ENCODE measurements at regions not wholly inside any gene's neighbourhood (a gene's known extent, or its start where the extent isn't known, plus 50 kb on each side); places are given as distances from the start of the nearest gene placed in this dataset.

- Histone ChIP-seq H3F3A (ENCODE audit: low read depth) (no peaks in the 10 kb centered on the region), H3K4me2 (no peak overlapping the region), H3K79me2 (ENCODE audit: low read depth) (no peaks in the 10 kb centered on the region), H3K27me3 (no peaks in the 10 kb centered on the region), H4K20me1 (ENCODE audit: low read depth) (no peaks in the 10 kb centered on the region), H3K27ac (no peak overlapping the region), H3K36me3 (no peaks in the 10 kb centered on the region), H3K9me3 (ENCODE audit: low read depth) (no peaks in the 10 kb centered on the region), H3K4me3 (no peak overlapping the region), H3K4me1 (no peaks in the 10 kb centered on the region), H3K9ac (no peak overlapping the region), H2AFZ (replicated peaks) (no peak overlapping the region)
- no peak overlapping the region for H3K27ac Mint-ChIP-seq
- no peak for DNase-seq (ENCODE audit: low spot score)
- TF ChIP-seq EZH2phosphoT487 (IDR thresholded peaks at IDR 0.05) (no peak), EZH2 (IDR thresholded peaks at IDR 0.05) (no peak), CTCF (IDR thresholded peaks at IDR 0.05) (no peak)
- H3K36me3 Mint-ChIP-seq = no peaks in the 10 kb centered on the region
- H3K4me3 Mint-ChIP-seq = no peak overlapping the region
- no peaks in the 10 kb centered on the region for H3K4me1 Mint-ChIP-seq
- H3K9me3 Mint-ChIP-seq = peaks cover 7% of the 10 kb centered on the region
- H3K27me3 Mint-ChIP-seq (ENCODE audit: insufficient read depth, low read depth) = no peaks in the 10 kb centered on the region
Measured at GRCh38 chr10:8790390-8790789, 735.9 kb downstream of the GATA3 start.

- Histone ChIP-seq H3K36me3 (no peaks in the 10 kb centered on the region), H3K9ac (no peak overlapping the region), H4K20me1 (ENCODE audit: low read depth) (no peaks in the 10 kb centered on the region), H2AFZ (replicated peaks) (no peak overlapping the region), H3K4me2 (no peak overlapping the region), H3K4me1 (no peaks in the 10 kb centered on the region), H3K4me3 (no peak overlapping the region), H3K79me2 (ENCODE audit: low read depth) (no peaks in the 10 kb centered on the region), H3K27me3 (no peaks in the 10 kb centered on the region), H3K27ac (no peak overlapping the region), H3K9me3 (ENCODE audit: low read depth) (no peaks in the 10 kb centered on the region), H3F3A (ENCODE audit: low read depth) (no peaks in the 10 kb centered on the region)
- no peaks in the 10 kb centered on the region for H3K27me3 Mint-ChIP-seq (ENCODE audit: insufficient read depth, low read depth)
- TF ChIP-seq EZH2phosphoT487 (IDR thresholded peaks at IDR 0.05) (no peak), EZH2 (IDR thresholded peaks at IDR 0.05) (no peak), CTCF (IDR thresholded peaks at IDR 0.05) (no peak)
- H3K4me1 Mint-ChIP-seq = no peaks in the 10 kb centered on the region
- no peak overlapping the region for H3K27ac Mint-ChIP-seq
- no peaks in the 10 kb centered on the region for H3K36me3 Mint-ChIP-seq
- DNase-seq (ENCODE audit: low spot score) = no peak
- H3K4me3 Mint-ChIP-seq = no peak overlapping the region
- no peaks in the 10 kb centered on the region for H3K9me3 Mint-ChIP-seq
Measured at GRCh38 chr10:8794860-8795259, 740.4 kb downstream of the GATA3 start.

GRCh38 chr10:8800426-8800825 is 745.9 kb downstream of the GATA3 start:
- no peak overlapping the region for H3K27ac ChIP-seq
- no peak for DNase-seq (ENCODE audit: low spot score)
- no peaks in the 10 kb centered on the region for H3K9me3 ChIP-seq (ENCODE audit: low read depth)
- no peaks in the 10 kb centered on the region for H3K79me2 ChIP-seq (ENCODE audit: low read depth)
- H3K36me3 Mint-ChIP-seq = no peaks in the 10 kb centered on the region
- no peak overlapping the region for H2AFZ ChIP-seq (replicated peaks)
- no peaks in the 10 kb centered on the region for H3K27me3 ChIP-seq
- no peak overlapping the region for H3K4me3 Mint-ChIP-seq
- no peak overlapping the region for H3K4me2 ChIP-seq
- H3K9me3 Mint-ChIP-seq = peaks cover 5% of the 10 kb centered on the region
- H3F3A ChIP-seq (ENCODE audit: low read depth) = no peaks in the 10 kb centered on the region
- no peaks in the 10 kb centered on the region for H3K4me1 Mint-ChIP-seq
- TF ChIP-seq CTCF (IDR thresholded peaks at IDR 0.05) = no peak
- TF ChIP-seq EZH2phosphoT487 (IDR thresholded peaks at IDR 0.05) = no peak
- no peak for TF ChIP-seq EZH2 (IDR thresholded peaks at IDR 0.05)
- no peak overlapping the region for H3K4me3 ChIP-seq
- H4K20me1 ChIP-seq (ENCODE audit: low read depth) = no peaks in the 10 kb centered on the region
- no peaks in the 10 kb centered on the region for H3K36me3 ChIP-seq
- H3K27ac Mint-ChIP-seq = no peak overlapping the region
- no peaks in the 10 kb centered on the region for H3K4me1 ChIP-seq
- no peaks in the 10 kb centered on the region for H3K27me3 Mint-ChIP-seq (ENCODE audit: insufficient read depth, low read depth)
- no peak overlapping the region for H3K9ac ChIP-seq

GRCh38 chr10:8803992-8804391 is 749.5 kb downstream of the GATA3 start:
- no peak overlapping the region for H3K9ac ChIP-seq
- H3K36me3 Mint-ChIP-seq = no peaks in the 10 kb centered on the region
- H4K20me1 ChIP-seq (ENCODE audit: low read depth) = no peaks in the 10 kb centered on the region
- H3K4me1 Mint-ChIP-seq = no peaks in the 10 kb centered on the region
- H3K4me2 ChIP-seq = no peak overlapping the region
- no peak overlapping the region for H3K27ac ChIP-seq
- H3K4me3 ChIP-seq = no peak overlapping the region
- no peaks in the 10 kb centered on the region for H3F3A ChIP-seq (ENCODE audit: low read depth)
- no peaks in the 10 kb centered on the region for H3K79me2 ChIP-seq (ENCODE audit: low read depth)
- peaks cover 15% of the 10 kb centered on the region for H3K9me3 Mint-ChIP-seq
- H3K4me1 ChIP-seq = no peaks in the 10 kb centered on the region
- no peak for TF ChIP-seq CTCF (IDR thresholded peaks at IDR 0.05)
- no peak for TF ChIP-seq EZH2 (IDR thresholded peaks at IDR 0.05)
- no peak for TF ChIP-seq EZH2phosphoT487 (IDR thresholded peaks at IDR 0.05)
- no peak overlapping the region for H2AFZ ChIP-seq (replicated peaks)
- no peaks in the 10 kb centered on the region for H3K27me3 Mint-ChIP-seq (ENCODE audit: insufficient read depth, low read depth)
- no peaks in the 10 kb centered on the region for H3K36me3 ChIP-seq
- H3K9me3 ChIP-seq (ENCODE audit: low read depth) = no peaks in the 10 kb centered on the region
- H3K27me3 ChIP-seq = no peaks in the 10 kb centered on the region
- no peak overlapping the region for H3K27ac Mint-ChIP-seq
- no peak for DNase-seq (ENCODE audit: low spot score)
- no peak overlapping the region for H3K4me3 Mint-ChIP-seq

All from neural progenitor cell (in vitro differentiated cells).